Gastrocnemius medialis (tissue), 4 donors: ENCODE measurements at regions not wholly inside any gene's neighbourhood (a gene's known extent, or its start where the extent isn't known, plus 50 kb on each side); places are given as distances from the start of the nearest gene placed in this dataset.

Experiments
- ATAC-seq, 2 donors: fragments of 150-250 bp; one replicate each; pipeline ENCODE4 v1.9.1; 2016
- DNase-seq, 2 donors: peaks; one replicate each; pipeline ENCODE4 v3.0.0-alpha.2; 2019
- H3K27ac ChIP-seq, 4 donors: fragments of 200-600 bp; sonication (generic); 1 replicate in 1 of 4; 2 replicates in 3 of 4; pipeline ENCODE4 v1.5.1; 2016 to 2018; ENCODE audit warnings: mild to moderate bottlenecking in 2 of 4, moderate library complexity in 1 of 4
- H3K27me3 ChIP-seq, 3 donors: fragments of 200-600 bp; sonication (generic) in 2 of 3; 1 replicate in 1 of 3; 2 replicates in 2 of 3; pipeline versions ENCODE4 v1.5.1 to v1.6.0; 2016 to 2019; ENCODE audit warnings: mild to moderate bottlenecking in 1 of 3, moderate library complexity in 1 of 3
- H3K36me3 ChIP-seq, 2 donors: fragments of 200-600 bp; sonication (generic) in 1 of 2; one replicate each; pipeline ENCODE4 v1.5.1; 2017 to 2018
- H3K4me1 ChIP-seq, 2 donors: fragments of 200-600 bp; sonication (generic) in 1 of 2; one replicate each; pipeline ENCODE4 v1.5.1; 2016 to 2017; ENCODE audit warnings: mild to moderate bottlenecking in 2 of 2
- H3K4me3 ChIP-seq, 4 donors: fragments of 200-600 bp; sonication (generic) in 3 of 4; 1 replicate in 1 of 4; 2 replicates in 3 of 4; pipeline ENCODE4 v1.5.1; 2016 to 2019; ENCODE audit warnings: mild to moderate bottlenecking in 2 of 4
- H3K9me3 ChIP-seq, 3 donors: fragments of 200-600 bp; sonication (generic) in 2 of 3; 1 replicate in 1 of 3; 2 replicates in 2 of 3; pipeline ENCODE4 v1.5.1; 2016 to 2019
- CTCF ChIP-seq, 5 experiments: fragments of 450-650 bp in 3 of 5; fragments of 200-600 bp in 2 of 5; sonication (generic) in 2 of 5; IDR thresholded peaks in 4 of 5; conservative IDR thresholded peaks in 1 of 5; 1 replicate in 4 of 5; 2 replicates in 1 of 5; pipeline ENCODE4 v1.5.1; 2016 to 2019; ENCODE audit warnings: antibody characterized with exemption in 5 of 5, mild to moderate bottlenecking in 3 of 5, moderate library complexity in 3 of 5
- POLR2A ChIP-seq, 2 donors: fragments of 450-650 bp; IDR thresholded peaks; one replicate each; pipeline ENCODE4 v1.6.1; 2017; ENCODE audit warnings: antibody characterized with exemption in 2 of 2, mild to moderate bottlenecking in 2 of 2, moderate library complexity in 2 of 2
- in situ Hi-C, 4 donors: fragments of 200-750 bp; cut with MboI; loops; one replicate each; pipeline versions ENCODE4 v1.15.0 to v1.8.0; 2017; ENCODE audit warnings: low sequenced_read_pairs in 4 of 4
- intact Hi-C: fragments of 100-400 bp; cut with DNase I; formaldehyde crosslinking; loops from one replicate; pipeline ENCODE4 v1.15.1; 2023; ENCODE audit warnings: low total_unique reads

- Histone ChIP-seq H3K4me1 (no peaks in the 10 kb centered on the region), H3K27ac (no peak overlapping the region), H3K4me3 (no peak overlapping the region), H3K9me3 (no peaks in the 10 kb centered on the region), H3K27me3 (no peaks in the 10 kb centered on the region), H3K36me3 (no peaks in the 10 kb centered on the region)
- ATAC-seq (no peak), DNase-seq (no peak)
- intact Hi-C loops: no loop called here
- TF ChIP-seq POLR2A (IDR thresholded peaks at IDR 0.05) (no peak), CTCF (IDR thresholded peaks at IDR 0.05 in 4 of 5, conservative IDR thresholded peaks at IDR 0.05 in 1 of 5) (no peak)
- in situ Hi-C loops: no loop called here
These were observed 92.4 kb downstream of the CXCL12 start for GRCh38 chr10:44292390-44293002.

DNA sequence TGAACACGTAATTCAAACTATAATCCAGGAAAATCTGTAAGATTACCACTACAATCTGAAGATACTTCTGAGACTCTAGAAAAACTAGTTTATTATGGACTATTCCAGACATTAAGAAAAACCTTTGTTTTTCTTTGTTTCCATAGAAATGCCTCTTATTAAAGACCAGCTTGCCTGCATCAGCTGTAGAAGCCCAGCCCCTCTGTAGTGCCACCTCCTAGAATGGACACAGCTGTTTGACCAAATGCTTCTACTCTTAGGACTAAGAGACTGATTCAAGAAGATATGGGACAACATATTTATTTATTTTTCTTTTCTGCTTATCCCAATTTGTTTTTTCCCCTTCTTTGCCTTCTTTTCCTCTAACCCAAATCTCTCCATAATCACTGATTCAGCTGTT, 93.8 kb downstream of the CXCL12 start:
- no peaks in the 10 kb centered on the region for H3K4me1 ChIP-seq
- H3K36me3 ChIP-seq: no peaks in the 10 kb centered on the region
- ATAC-seq: no peak
- in situ Hi-C loops: no loop called here
- no peak overlapping the region for H3K4me3 ChIP-seq
- no peaks in the 10 kb centered on the region for H3K9me3 ChIP-seq
- intact Hi-C loops: no loop called here
- DNase-seq: no peak
- H3K27me3 ChIP-seq: no peaks in the 10 kb centered on the region
- no peak overlapping the region for H3K27ac ChIP-seq
- TF ChIP-seq POLR2A (IDR thresholded peaks at IDR 0.05) (no peak), CTCF (IDR thresholded peaks at IDR 0.05 in 4 of 5, conservative IDR thresholded peaks at IDR 0.05 in 1 of 5) (no peak)

GRCh38 chr10:44289125-44289524, 95.8 kb downstream of the CXCL12 start:
- ATAC-seq: no peak
- Histone ChIP-seq H3K4me3 (no peak overlapping the region), H3K9me3 (no peaks in the 10 kb centered on the region), H3K4me1 (no peaks in the 10 kb centered on the region), H3K36me3 (no peaks in the 10 kb centered on the region), H3K27ac (no peak overlapping the region), H3K27me3 (no peaks in the 10 kb centered on the region)
- in situ Hi-C loops: no loop called here
- TF ChIP-seq POLR2A (IDR thresholded peaks at IDR 0.05): no peak
- TF ChIP-seq CTCF (IDR thresholded peaks at IDR 0.05 in 4 of 5, conservative IDR thresholded peaks at IDR 0.05 in 1 of 5): no peak
- no peak for DNase-seq
- intact Hi-C loops: no loop called here

- no peak overlapping the region for H3K4me3 ChIP-seq
- in situ Hi-C loops (no loop called here), intact Hi-C loops (no loop called here)
- no peak overlapping the region for H3K27ac ChIP-seq
- H3K36me3 ChIP-seq: no peaks in the 10 kb centered on the region
- no peaks in the 10 kb centered on the region for H3K9me3 ChIP-seq
- no peaks in the 10 kb centered on the region for H3K27me3 ChIP-seq
- no peak for ATAC-seq
- DNase-seq: no peak
- no peaks in the 10 kb centered on the region for H3K4me1 ChIP-seq
- no peak for TF ChIP-seq CTCF (IDR thresholded peaks at IDR 0.05 in 4 of 5, conservative IDR thresholded peaks at IDR 0.05 in 1 of 5)
- TF ChIP-seq POLR2A (IDR thresholded peaks at IDR 0.05): no peak
These were observed 97.5 kb downstream of the CXCL12 start for GRCh38 chr10:44287408-44287807.
